ENCODE measurements at regions not wholly inside any gene's neighbourhood (a gene's known extent, or its start where the extent isn't known, plus 50 kb on each side); places are given as distances from the start of the nearest gene placed in this dataset.
"Not testable (repeated sequence)": the region's sequence is repeated elsewhere in the genome, so short reads cannot be mapped to it uniquely, and the experiment has no call there.

DNA sequence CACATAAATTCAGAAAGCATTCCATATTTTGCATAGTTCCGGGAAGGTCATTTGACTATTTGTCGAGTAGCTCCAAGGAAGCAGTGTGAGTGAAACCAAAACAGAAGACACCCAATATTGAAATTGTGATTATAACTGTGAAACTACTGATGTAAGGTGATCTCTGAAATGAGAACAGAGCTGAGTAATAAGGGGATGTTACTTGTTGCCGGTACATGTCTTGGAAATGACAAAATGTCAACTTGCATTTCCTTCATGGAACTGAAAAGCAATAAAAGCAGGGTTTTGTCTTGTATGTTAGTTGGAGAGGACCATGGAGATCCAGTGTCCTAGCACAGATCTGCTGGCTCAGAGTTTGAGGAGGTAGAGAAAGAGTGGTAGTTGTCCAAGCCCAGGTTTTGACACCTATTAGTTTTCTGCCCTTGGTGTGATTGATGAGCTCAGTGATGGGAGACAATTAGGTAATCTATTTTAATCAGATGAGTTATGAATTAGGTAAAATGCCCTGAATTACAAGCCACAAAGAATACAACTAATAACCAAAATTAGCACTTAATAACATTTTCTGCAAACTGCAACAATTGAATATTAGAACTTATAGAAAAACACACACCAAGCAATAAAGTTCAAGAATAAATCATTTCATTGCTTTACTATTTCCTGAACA, 58.7 kb upstream of the ZNF519 start:
- not testable (repeated sequence) for DNase-seq (ENCODE audit: low read depth in 2 of 2)

DNA sequence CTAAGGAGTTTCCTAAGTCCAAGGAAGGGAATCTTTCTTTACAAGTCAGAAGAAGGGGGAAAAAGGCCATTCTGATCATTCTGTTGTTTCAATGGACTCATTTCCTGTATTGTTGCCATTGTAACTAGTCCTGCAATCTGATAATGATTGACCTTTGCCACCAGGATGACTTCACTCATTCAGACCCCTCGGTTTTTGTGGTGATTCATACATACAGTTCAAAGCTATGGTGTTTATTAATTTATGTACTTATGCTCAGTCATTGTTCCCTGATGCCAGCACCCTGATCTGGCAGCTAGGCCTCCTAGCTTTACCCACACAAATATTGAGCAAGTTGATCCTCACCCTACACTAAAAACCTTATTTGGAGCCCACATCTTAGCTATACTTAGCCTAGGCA, 57.6 kb upstream of the ZNF519 start:
- no peak for DNase-seq (ENCODE audit: low read depth in 2 of 2)

- not testable (repeated sequence) for DNase-seq (ENCODE audit: low read depth in 2 of 2)
Observed at GRCh38 chr18:14188751-14189406, 56.6 kb upstream of the ZNF519 start.
